ENCODE measurements at regions not wholly inside any gene's neighbourhood (a gene's known extent, or its start where the extent isn't known, plus 50 kb on each side); places are given as distances from the start of the nearest gene placed in this dataset.

- H3K27ac ChIP-seq: no peak overlapping the region
- no peak for TF ChIP-seq CTCF (conservative IDR thresholded peaks at IDR 0.05)
Measured at GRCh38 chr1:87800006-87800405, 471.3 kb downstream of the LMO4 start.

- no peak overlapping the region for H3K27ac ChIP-seq
- TF ChIP-seq CTCF (conservative IDR thresholded peaks at IDR 0.05): no peak
Measured at GRCh38 chr1:87803375-87803774, 474.7 kb downstream of the LMO4 start.

GRCh38 chr1:87804128-87804527, 475.4 kb downstream of the LMO4 start:
- no peak for TF ChIP-seq CTCF (conservative IDR thresholded peaks at IDR 0.05)
- H3K27ac ChIP-seq: no peak overlapping the region

- H3K27ac ChIP-seq: no peak overlapping the region
- TF ChIP-seq CTCF (conservative IDR thresholded peaks at IDR 0.05): no peak
Measured at GRCh38 chr1:87805666-87806378, 477.1 kb downstream of the LMO4 start.

GRCh38 chr1:87806379-87807094, 477.9 kb downstream of the LMO4 start:
- H3K27ac ChIP-seq: no peak overlapping the region
- no peak for TF ChIP-seq CTCF (conservative IDR thresholded peaks at IDR 0.05)

GRCh38 chr1:87810166-87810565, 481.5 kb downstream of the LMO4 start:
- no peak for TF ChIP-seq CTCF (conservative IDR thresholded peaks at IDR 0.05)
- no peak overlapping the region for H3K27ac ChIP-seq

GRCh38 chr1:87812871-87813577, 484.3 kb downstream of the LMO4 start:
- H3K27ac ChIP-seq: no peak overlapping the region
- TF ChIP-seq CTCF (conservative IDR thresholded peaks at IDR 0.05): no peak
